Cardiac fibroblast (primary cell): ENCODE measurements at regions not wholly inside any gene's neighbourhood (a gene's known extent, or its start where the extent isn't known, plus 50 kb on each side); places are given as distances from the start of the nearest gene placed in this dataset.

Experiments
- DNase-seq, 2 donors: peaks; one replicate each; pipeline versions ENCODE4 v3.0.0 to v3.0.0-alpha.2; 2010; ENCODE audit warnings: low read depth in 2 of 2
- H3K4me3 ChIP-seq, 2 donors: replicated peaks in 1 of 2; 1 replicate in 1 of 2; 2 replicates in 1 of 2; pipeline ENCODE4 v1.5.1; 2011; ENCODE audit warnings: low read depth in 2 of 2, low read length in 2 of 2, mild to moderate bottlenecking in 2 of 2, moderate library complexity in 1 of 2
- TF ChIP-seq, protein P1 (sequence below): IDR thresholded peaks from one replicate; pipeline ENCODE4 v1.5.1; 2011; ENCODE audit warnings: low read depth, mild to moderate bottlenecking, low read length, inconsistent platforms

DNA sequence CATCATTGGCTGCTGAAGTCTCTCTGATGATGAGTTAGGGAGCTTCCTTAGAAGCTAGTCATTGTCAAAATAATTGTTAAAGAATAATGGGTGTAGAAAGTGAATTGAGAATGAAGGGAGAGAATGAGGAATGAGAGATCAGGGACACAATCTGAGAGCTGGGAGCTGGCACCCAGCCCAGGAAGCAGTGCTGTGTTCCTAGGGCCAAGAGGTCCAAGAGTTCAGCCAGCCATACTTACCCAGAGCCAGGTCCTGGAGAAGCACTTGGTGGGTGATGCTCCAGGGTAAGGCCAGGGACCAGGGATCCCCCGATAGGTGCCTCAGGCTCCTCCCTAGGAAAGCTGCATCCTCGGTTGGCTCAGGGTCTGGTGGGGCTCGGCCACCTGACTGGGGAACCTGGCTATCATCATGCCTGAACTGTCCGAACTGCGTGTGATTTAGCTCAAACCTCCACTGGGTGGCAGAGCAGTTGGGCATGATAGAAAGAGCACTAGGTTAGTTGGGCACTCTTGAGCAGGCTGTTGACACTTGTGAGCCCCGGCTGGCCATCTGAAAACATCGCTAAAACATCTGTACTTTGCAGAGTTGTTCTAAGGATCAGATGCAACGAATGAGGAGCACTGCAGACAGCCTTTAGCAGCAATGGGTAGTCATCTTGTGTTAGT lies 123.9 kb upstream of the NCAM1 start:
- TF ChIP-seq, protein P1, sequence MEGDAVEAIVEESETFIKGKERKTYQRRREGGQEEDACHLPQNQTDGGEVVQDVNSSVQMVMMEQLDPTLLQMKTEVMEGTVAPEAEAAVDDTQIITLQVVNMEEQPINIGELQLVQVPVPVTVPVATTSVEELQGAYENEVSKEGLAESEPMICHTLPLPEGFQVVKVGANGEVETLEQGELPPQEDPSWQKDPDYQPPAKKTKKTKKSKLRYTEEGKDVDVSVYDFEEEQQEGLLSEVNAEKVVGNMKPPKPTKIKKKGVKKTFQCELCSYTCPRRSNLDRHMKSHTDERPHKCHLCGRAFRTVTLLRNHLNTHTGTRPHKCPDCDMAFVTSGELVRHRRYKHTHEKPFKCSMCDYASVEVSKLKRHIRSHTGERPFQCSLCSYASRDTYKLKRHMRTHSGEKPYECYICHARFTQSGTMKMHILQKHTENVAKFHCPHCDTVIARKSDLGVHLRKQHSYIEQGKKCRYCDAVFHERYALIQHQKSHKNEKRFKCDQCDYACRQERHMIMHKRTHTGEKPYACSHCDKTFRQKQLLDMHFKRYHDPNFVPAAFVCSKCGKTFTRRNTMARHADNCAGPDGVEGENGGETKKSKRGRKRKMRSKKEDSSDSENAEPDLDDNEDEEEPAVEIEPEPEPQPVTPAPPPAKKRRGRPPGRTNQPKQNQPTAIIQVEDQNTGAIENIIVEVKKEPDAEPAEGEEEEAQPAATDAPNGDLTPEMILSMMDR, result no peak
- H3K4me3 ChIP-seq, result no peak overlapping the region
- peak in 1 of 2 donors; percentile 4 for DNase-seq

DNA sequence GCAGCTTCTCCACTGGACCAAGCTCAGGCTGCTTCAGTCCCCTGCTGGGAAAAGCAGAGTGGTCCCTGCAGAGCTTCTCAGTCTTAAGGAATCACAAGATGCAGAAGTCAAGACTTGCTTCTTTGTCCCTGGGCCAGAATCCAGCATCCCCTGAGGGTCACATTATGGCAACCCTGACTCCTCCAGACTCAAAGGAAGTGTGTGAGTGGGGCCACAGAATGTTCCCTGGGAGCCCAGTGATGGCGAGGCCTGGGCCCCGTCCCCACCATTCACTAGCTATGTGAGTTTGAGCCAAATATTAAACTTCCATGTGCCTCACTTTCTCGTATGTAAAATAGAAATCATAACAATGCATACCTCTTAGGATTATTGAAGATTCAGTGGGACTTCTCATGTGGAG lies 122.2 kb upstream of the NCAM1 start:
- no peak for DNase-seq
- TF ChIP-seq, protein P1, result no peak
- no peak overlapping the region for H3K4me3 ChIP-seq

- H3K4me3 ChIP-seq, result no peak overlapping the region
- no peak for DNase-seq
- TF ChIP-seq, protein P1, result no peak
Observed at GRCh38 chr11:112841729-112842128, 119.5 kb upstream of the NCAM1 start.

- TF ChIP-seq, protein P1, result no peak
- no peak for DNase-seq
- H3K4me3 ChIP-seq, result no peak overlapping the region
Observed at GRCh38 chr11:112842151-112842550, 119.1 kb upstream of the NCAM1 start.

DNA sequence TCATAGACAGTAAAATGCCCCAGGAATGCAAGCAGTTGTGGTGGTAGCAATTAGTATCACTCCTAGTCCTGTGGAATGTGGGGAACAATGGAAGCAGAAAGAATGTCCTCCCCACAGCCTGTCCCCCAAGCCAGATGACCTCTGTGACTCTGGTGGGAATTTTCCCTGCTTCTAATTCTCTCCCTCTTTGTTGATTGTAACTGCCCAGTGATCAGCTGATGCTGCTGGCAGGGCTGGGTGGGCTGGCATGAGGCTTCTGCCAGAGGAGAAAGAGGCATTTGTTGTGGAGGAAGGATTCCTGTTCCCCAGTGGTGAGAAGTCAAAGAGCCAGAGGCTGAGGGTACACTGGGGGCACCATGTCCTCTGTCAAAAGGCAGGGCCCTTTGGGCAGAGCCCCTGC lies 116.7 kb upstream of the NCAM1 start:
- no peak overlapping the region for H3K4me3 ChIP-seq
- DNase-seq, result no peak
- TF ChIP-seq, protein P1, result no peak

DNA sequence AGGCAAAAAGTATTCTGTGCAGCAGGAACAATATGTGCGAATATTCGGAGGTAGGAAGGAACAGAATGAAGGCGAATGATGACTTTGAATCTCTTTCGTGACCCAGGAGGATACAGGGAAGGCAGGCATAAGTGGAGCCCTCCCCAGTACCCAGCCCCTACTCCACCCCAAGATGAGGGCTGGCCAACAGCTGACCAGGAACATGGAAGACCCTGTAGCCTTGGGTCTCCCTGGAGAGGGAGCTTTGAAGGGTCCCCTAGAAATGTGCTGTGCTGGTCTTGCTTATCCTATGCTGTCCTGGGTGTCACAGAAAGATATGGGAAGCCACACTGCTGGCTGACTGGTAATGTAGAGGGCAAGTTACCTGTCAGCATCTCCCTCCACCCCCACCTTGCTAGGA lies 113.7 kb upstream of the NCAM1 start:
- DNase-seq, result no peak
- TF ChIP-seq, protein P1, result no peak
- no peak overlapping the region for H3K4me3 ChIP-seq
